ENCODE measurements at regions not wholly inside any gene's neighbourhood (a gene's known extent, or its start where the extent isn't known, plus 50 kb on each side); places are given as distances from the start of the nearest gene placed in this dataset.

DNA sequence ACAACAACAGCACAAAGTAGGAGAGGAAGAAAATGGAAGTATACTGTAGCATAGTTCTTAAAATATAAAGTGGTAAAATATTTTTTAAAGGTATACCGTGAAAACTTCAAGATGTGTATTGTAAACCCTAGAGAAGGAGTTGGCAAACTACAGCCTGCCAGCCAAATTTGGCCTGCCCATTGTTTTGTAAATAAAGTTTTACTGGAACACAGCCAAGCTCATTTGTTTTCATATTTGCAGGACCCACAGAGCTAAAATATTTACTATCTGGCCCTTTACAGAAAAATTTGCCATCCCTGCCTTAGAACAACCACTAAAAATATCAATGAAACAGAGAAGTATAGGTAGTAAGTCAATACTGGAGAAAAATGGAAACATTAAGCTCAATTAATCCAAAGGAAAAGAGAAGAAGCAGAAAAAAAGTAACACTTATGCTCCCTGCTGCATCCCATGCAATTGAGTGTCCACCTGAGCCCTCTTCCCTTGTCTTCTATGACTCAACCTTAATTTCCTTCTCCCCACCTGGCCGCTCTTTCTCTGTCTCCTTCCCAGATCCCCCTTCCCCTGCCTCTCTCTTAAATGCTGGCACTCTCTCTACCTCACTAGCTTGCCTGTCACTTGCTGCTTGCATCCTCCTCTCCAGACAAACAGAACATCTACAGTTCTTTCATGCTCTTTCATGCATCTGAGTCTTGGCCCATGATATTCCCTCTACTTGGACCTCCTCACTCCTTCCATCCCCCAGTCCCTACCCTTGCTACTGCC lies 50.6 kb upstream of the FER start:
- TF ChIP-seq, protein P1, sequence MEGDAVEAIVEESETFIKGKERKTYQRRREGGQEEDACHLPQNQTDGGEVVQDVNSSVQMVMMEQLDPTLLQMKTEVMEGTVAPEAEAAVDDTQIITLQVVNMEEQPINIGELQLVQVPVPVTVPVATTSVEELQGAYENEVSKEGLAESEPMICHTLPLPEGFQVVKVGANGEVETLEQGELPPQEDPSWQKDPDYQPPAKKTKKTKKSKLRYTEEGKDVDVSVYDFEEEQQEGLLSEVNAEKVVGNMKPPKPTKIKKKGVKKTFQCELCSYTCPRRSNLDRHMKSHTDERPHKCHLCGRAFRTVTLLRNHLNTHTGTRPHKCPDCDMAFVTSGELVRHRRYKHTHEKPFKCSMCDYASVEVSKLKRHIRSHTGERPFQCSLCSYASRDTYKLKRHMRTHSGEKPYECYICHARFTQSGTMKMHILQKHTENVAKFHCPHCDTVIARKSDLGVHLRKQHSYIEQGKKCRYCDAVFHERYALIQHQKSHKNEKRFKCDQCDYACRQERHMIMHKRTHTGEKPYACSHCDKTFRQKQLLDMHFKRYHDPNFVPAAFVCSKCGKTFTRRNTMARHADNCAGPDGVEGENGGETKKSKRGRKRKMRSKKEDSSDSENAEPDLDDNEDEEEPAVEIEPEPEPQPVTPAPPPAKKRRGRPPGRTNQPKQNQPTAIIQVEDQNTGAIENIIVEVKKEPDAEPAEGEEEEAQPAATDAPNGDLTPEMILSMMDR (IDR thresholded peaks at IDR 0.05 in 2 of 3, conservative IDR thresholded peaks at IDR 0.05 in 1 of 3; ENCODE audit: control insufficient read depth in 2 of 3, extremely low read depth in 1 of 3, insufficient read depth in 1 of 3, low read depth in 3 of 3, low read length in 3 of 3): no peak
- TF ChIP-seq ZNF384 (IDR thresholded peaks at IDR 0.05; ENCODE audit: borderline replicate concordance, low read depth, low read length) (no peak), ZSCAN29 (IDR thresholded peaks at IDR 0.05) (no peak), BHLHE40 (IDR thresholded peaks at IDR 0.05; ENCODE audit: borderline replicate concordance in 1 of 2, low read depth in 2 of 2, low read length in 1 of 2) (no peak), HDAC6 (IDR thresholded peaks at IDR 0.05; ENCODE audit: unreplicated experiment) (no peak), ZNF217 (IDR thresholded peaks at IDR 0.05) (no peak)

All from GM12878 (cell line).